GM12892 (cell line): ENCODE measurements at regions not wholly inside any gene's neighbourhood (a gene's known extent, or its start where the extent isn't known, plus 50 kb on each side); places are given as distances from the start of the nearest gene placed in this dataset.

Experiments used
- POLR2A ChIP-seq: IDR thresholded peaks from 2 replicates; pipeline ENCODE4 v1.6.1; 2011; ENCODE audit warnings: low read depth, low read length, control low read depth
- POLR2AphosphoS5 ChIP-seq: IDR thresholded peaks from 2 replicates; pipeline ENCODE4 v1.6.1; 2011; ENCODE audit warnings: low read depth, low read length, control low read depth
- TAF1 ChIP-seq: IDR thresholded peaks from 2 replicates; pipeline ENCODE4 v1.6.1; 2011; ENCODE audit warnings: low read depth, mild to moderate bottlenecking, control low read depth, low read length, borderline replicate concordance

- no peak for TF ChIP-seq POLR2AphosphoS5
- no peak for TF ChIP-seq POLR2A
- no peak for TF ChIP-seq TAF1
Measured at GRCh38 chr3:116640109-116640508, 69.5 kb upstream of the TUSC7 start.
